ENCODE measurements at regions not wholly inside any gene's neighbourhood (a gene's known extent, or its start where the extent isn't known, plus 50 kb on each side); places are given as distances from the start of the nearest gene placed in this dataset.
"Not testable (repeated sequence)": the region's sequence is repeated elsewhere in the genome, so short reads cannot be mapped to it uniquely, and the experiment has no call there.

- intact Hi-C loops (cut with DNase I) = no loop called here
- ATAC-seq = no peak
Measured at GRCh38 chr7:114150689-114151088, 231.9 kb upstream of the PPP1R3A start.

GRCh38 chr7:114148779-114149178 is 230.0 kb upstream of the PPP1R3A start:
- Histone ChIP-seq H3K4me3 (no peak overlapping the region), H3K27me3 (no peaks in the 10 kb centered on the region), H3K27ac (no peak overlapping the region), H3K4me1 (peaks cover 6% of the 10 kb centered on the region), H3K9me3 (no peaks in the 10 kb centered on the region), H3K36me3 (replicated peaks in 1 of 2; ENCODE audit: insufficient read depth in 1 of 2, low read depth in 2 of 2) (no peaks in the 10 kb centered on the region)
- 47 to 64% methylated on average over 3 of the region's 3 CpGs for WGBS, 2 donors
- DNase-seq (no peak), ATAC-seq (no peak)
- no peak for TF ChIP-seq CTCF (IDR thresholded peaks at IDR 0.05)
- no peak for TF ChIP-seq POLR2A (IDR thresholded peaks at IDR 0.05)
- intact Hi-C loops (cut with DNase I) = no loop called here

More at GRCh38 chr7:114150689-114151088, 231.9 kb upstream of the PPP1R3A start:
- H3K27me3 ChIP-seq = no peaks in the 10 kb centered on the region
- TF ChIP-seq POLR2A (IDR thresholded peaks at IDR 0.05) (no peak), CTCF (IDR thresholded peaks at IDR 0.05) (no peak)
- no peaks in the 10 kb centered on the region for H3K36me3 ChIP-seq (replicated peaks in 1 of 2; ENCODE audit: insufficient read depth in 1 of 2, low read depth in 2 of 2)
- no peaks in the 10 kb centered on the region for H3K9me3 ChIP-seq
- H3K27ac ChIP-seq = no peak overlapping the region
- 68 to 75% methylated on average over 1 of the region's 1 CpG for WGBS, 2 donors
- H3K4me1 ChIP-seq = peaks cover 6% of the 10 kb centered on the region
- H3K4me3 ChIP-seq = no peak overlapping the region
- DNase-seq = no peak

GRCh38 chr7:114141415-114141814 is 222.6 kb upstream of the PPP1R3A start:
- H3K36me3 ChIP-seq (replicated peaks in 1 of 2; ENCODE audit: insufficient read depth in 1 of 2, low read depth in 2 of 2) = no peaks in the 10 kb centered on the region
- DNase-seq (no peak), ATAC-seq (no peak)
- H3K27ac ChIP-seq = no peak overlapping the region
- TF ChIP-seq POLR2A (IDR thresholded peaks at IDR 0.05) (no peak), CTCF (IDR thresholded peaks at IDR 0.05) (no peak)
- no peaks in the 10 kb centered on the region for H3K27me3 ChIP-seq
- intact Hi-C loops (cut with DNase I) = no loop called here
- H3K9me3 ChIP-seq = no peaks in the 10 kb centered on the region
- WGBS, 2 donors = 70 to 89% methylated on average over 3 of the region's 3 CpGs
- H3K4me1 ChIP-seq = no peaks in the 10 kb centered on the region
- no peak overlapping the region for H3K4me3 ChIP-seq

DNA sequence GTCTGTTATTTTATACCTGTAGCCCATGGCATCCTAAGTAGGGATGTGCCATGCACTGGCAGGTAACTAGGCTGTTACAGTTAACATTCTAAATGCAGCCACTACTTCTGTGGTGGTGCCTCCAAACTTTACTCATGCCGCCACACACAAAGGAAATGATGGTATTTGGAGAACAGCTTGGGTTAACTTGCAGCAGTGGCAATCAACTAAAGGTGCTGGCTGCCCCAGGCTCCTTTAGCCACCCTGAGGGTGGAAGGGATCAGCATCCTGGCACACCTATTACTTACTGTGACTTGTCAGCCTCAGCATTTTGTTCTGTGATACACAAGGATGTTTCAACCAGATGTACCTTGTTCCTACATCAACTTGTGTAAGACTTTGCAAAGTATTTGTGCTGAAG is 221.8 kb upstream of the PPP1R3A start:
- H3K4me3 ChIP-seq = no peak overlapping the region
- no peak overlapping the region for H3K27ac ChIP-seq
- H3K27me3 ChIP-seq = no peaks in the 10 kb centered on the region
- H3K36me3 ChIP-seq (replicated peaks in 1 of 2; ENCODE audit: insufficient read depth in 1 of 2, low read depth in 2 of 2) = no peaks in the 10 kb centered on the region
- TF ChIP-seq CTCF (IDR thresholded peaks at IDR 0.05) (no peak), POLR2A (IDR thresholded peaks at IDR 0.05) (no peak)
- ATAC-seq (no peak), DNase-seq (no peak)
- WGBS, 2 donors = 93 to 100% methylated on average over 1 of the region's 1 CpG
- H3K4me1 ChIP-seq = no peaks in the 10 kb centered on the region
- no peaks in the 10 kb centered on the region for H3K9me3 ChIP-seq
- intact Hi-C loops (cut with DNase I) = no loop called here

- 95 to 99% methylated on average over 5 of the region's 5 CpGs for WGBS, 2 donors
- ATAC-seq = not testable (repeated sequence)
Measured at GRCh38 chr7:114139690-114140089, 220.9 kb upstream of the PPP1R3A start.

More at GRCh38 chr7:114139690-114140089, 220.9 kb upstream of the PPP1R3A start:
- H3K4me1 ChIP-seq; H3K36me3 ChIP-seq (replicated peaks in 1 of 2; ENCODE audit: insufficient read depth in 1 of 2, low read depth in 2 of 2); intact Hi-C loops (cut with DNase I); H3K27ac ChIP-seq; H3K9me3 ChIP-seq; H3K4me3 ChIP-seq; H3K27me3 ChIP-seq; DNase-seq: not testable (repeated sequence)
